Trophoblast cell (in vitro differentiated cells and primary cell): ENCODE measurements at regions not wholly inside any gene's neighbourhood (a gene's known extent, or its start where the extent isn't known, plus 50 kb on each side); places are given as distances from the start of the nearest gene placed in this dataset.

Source experiments
- DNase-seq, 2 donors: peaks; one replicate each; pipeline ENCODE4 v3.0.0-alpha.2; 2016
- H2AFZ ChIP-seq: 2 replicates; pipeline ENCODE4 v1.6.1; 2013; ENCODE audit warnings: low read length, moderate library complexity, mild to moderate bottlenecking; ENCODE audit not compliant: insufficient read depth, poor library complexity
- H2AK5ac ChIP-seq: 2 replicates; pipeline ENCODE4 v1.6.1; 2013; ENCODE audit warnings: mild to moderate bottlenecking, low read length
- H2BK120ac ChIP-seq: 2 replicates; pipeline ENCODE4 v1.6.1; 2013; ENCODE audit warnings: low read length, mild to moderate bottlenecking, moderate library complexity; ENCODE audit not compliant: insufficient read depth, poor library complexity
- H2BK12ac ChIP-seq: 2 replicates; pipeline ENCODE4 v1.6.1; 2013; ENCODE audit warnings: mild to moderate bottlenecking, low read length, moderate library complexity
- H2BK5ac ChIP-seq: 2 replicates; pipeline ENCODE4 v1.6.1; 2013; ENCODE audit warnings: low read length, low read depth, moderate library complexity, mild to moderate bottlenecking; ENCODE audit not compliant: poor library complexity
- H3K14ac ChIP-seq: 2 replicates; pipeline ENCODE4 v1.6.1; 2013; ENCODE audit warnings: mild to moderate bottlenecking, low read length
- H3K18ac ChIP-seq: 2 replicates; pipeline ENCODE4 v1.6.1; 2013; ENCODE audit warnings: mild to moderate bottlenecking, low read length
- H3K23ac ChIP-seq: 2 replicates; pipeline ENCODE4 v1.6.1; 2013; ENCODE audit warnings: low read length
- H3K27ac ChIP-seq: 2 replicates; pipeline ENCODE4 v1.5.1; 2013; ENCODE audit warnings: low read depth, mild to moderate bottlenecking, inconsistent platforms, low read length, moderate library complexity
- H3K27me3 ChIP-seq: 2 replicates; pipeline ENCODE4 v1.6.1; 2013; ENCODE audit warnings: inconsistent platforms, mild to moderate bottlenecking, low read length, moderate library complexity; ENCODE audit not compliant: insufficient read depth
- H3K36me3 ChIP-seq, 2 experiments: 1 replicate in 1 of 2; 2 replicates in 1 of 2; pipeline ENCODE4 v1.6.1; 2013; ENCODE audit warnings: low read length in 2 of 2, mild to moderate bottlenecking in 2 of 2, moderate library complexity in 1 of 2; ENCODE audit not compliant: insufficient read depth in 2 of 2, control insufficient read depth in 1 of 2
- H3K4ac ChIP-seq: 2 replicates; pipeline ENCODE4 v1.6.1; 2013; ENCODE audit warnings: low read depth, mild to moderate bottlenecking, low read length, moderate library complexity
- H3K4me1 ChIP-seq, 2 experiments: 1 replicate in 1 of 2; 2 replicates in 1 of 2; pipeline ENCODE4 v1.6.1; 2013; ENCODE audit warnings: low read length in 2 of 2, mild to moderate bottlenecking in 2 of 2, moderate library complexity in 1 of 2; ENCODE audit not compliant: insufficient read depth in 2 of 2, control insufficient read depth in 1 of 2
- H3K4me2 ChIP-seq: 2 replicates; pipeline ENCODE4 v1.6.1; 2013; ENCODE audit warnings: inconsistent platforms, mild to moderate bottlenecking, low read length, moderate library complexity
- H3K4me3 ChIP-seq: 2 replicates; pipeline ENCODE4 v1.5.1; 2013; ENCODE audit warnings: mild to moderate bottlenecking, low read depth, low read length, inconsistent platforms
- H3K79me1 ChIP-seq: one replicate; pipeline ENCODE4 v1.6.1; 2013; ENCODE audit warnings: low read length
- H3K79me2 ChIP-seq: 2 replicates; pipeline ENCODE4 v1.6.1; 2013; ENCODE audit warnings: low read length, mild to moderate bottlenecking; ENCODE audit not compliant: control insufficient read depth, insufficient read depth, poor library complexity
- H3K9ac ChIP-seq: 2 replicates; pipeline ENCODE4 v1.6.1; 2013; ENCODE audit warnings: mild to moderate bottlenecking, low read length
- H3K9me3 ChIP-seq: 2 replicates; pipeline ENCODE4 v1.6.1; 2013; ENCODE audit warnings: low read depth, mild to moderate bottlenecking, control low read depth, inconsistent platforms, low read length; ENCODE audit not compliant: insufficient read depth
- H4K12ac ChIP-seq: 2 replicates; pipeline ENCODE4 v1.6.1; 2013; ENCODE audit warnings: low read depth, mild to moderate bottlenecking, low read length, moderate library complexity
- H4K8ac ChIP-seq: 2 replicates; pipeline ENCODE4 v1.6.1; 2013; ENCODE audit warnings: low read depth, mild to moderate bottlenecking, low read length, moderate library complexity
- H4K91ac ChIP-seq: one replicate; pipeline ENCODE4 v1.6.1; 2013; ENCODE audit warnings: low read depth, mild to moderate bottlenecking, low read length, moderate library complexity
- WGBS: extraction: QIAGEN DNeasy Blood & Tissue Kit; methylation state at CpG from one replicate; pipeline ENCODE4 v1.1.7; 2013; ENCODE audit warnings: missing lambda C conversion rate; ENCODE audit not compliant: insufficient read length, insufficient coverage; ENCODE audit errors: extremely low coverage; 5-methylcytosine and 5-hydroxymethylcytosine counted together

DNA sequence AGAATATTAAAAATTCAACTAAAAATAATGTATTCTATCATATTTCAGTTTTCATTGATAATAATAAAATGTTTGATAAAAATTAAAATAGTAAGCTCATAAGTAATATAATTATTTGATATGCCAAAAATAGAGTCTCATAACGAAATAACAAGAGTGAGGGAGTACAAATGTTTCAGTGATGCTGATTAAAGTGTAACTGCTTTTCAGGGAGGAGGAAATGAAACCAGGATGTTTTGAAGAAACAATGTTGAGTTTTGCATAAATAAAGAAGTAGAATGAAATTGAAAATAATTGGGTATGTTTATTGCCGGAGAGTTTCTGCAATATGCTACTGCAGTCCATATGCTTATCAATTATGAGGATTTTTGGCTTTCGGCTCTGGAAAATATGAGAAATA lies 1159.8 kb upstream of the ADGRL2 start:
- Histone ChIP-seq H3K23ac (no peak overlapping the region), H4K12ac (no peak overlapping the region), H2BK120ac (no peak overlapping the region), H3K4me3 (no peak overlapping the region), H3K4me2 (no peak overlapping the region), H3K27me3 (no peaks in the 10 kb centered on the region), H3K9me3 (no peaks in the 10 kb centered on the region), H2BK12ac (no peak overlapping the region), H3K36me3 (no peaks in the 10 kb centered on the region), H3K4ac (no peak overlapping the region), H3K14ac (no peak overlapping the region), H3K4me1 (no peaks in the 10 kb centered on the region), H3K79me2 (no peaks in the 10 kb centered on the region), H3K18ac (no peak overlapping the region), H2AK5ac (no peak overlapping the region), H3K27ac (no peak overlapping the region), H4K8ac (no peak overlapping the region), H2BK5ac (no peak overlapping the region), H4K91ac (no peak overlapping the region), H3K79me1 (no peaks in the 10 kb centered on the region), H2AFZ (no peak overlapping the region), H3K9ac (no peak overlapping the region)
- WGBS: 100% methylated on average over 1 of the region's 3 CpGs
- no peak for DNase-seq

DNA sequence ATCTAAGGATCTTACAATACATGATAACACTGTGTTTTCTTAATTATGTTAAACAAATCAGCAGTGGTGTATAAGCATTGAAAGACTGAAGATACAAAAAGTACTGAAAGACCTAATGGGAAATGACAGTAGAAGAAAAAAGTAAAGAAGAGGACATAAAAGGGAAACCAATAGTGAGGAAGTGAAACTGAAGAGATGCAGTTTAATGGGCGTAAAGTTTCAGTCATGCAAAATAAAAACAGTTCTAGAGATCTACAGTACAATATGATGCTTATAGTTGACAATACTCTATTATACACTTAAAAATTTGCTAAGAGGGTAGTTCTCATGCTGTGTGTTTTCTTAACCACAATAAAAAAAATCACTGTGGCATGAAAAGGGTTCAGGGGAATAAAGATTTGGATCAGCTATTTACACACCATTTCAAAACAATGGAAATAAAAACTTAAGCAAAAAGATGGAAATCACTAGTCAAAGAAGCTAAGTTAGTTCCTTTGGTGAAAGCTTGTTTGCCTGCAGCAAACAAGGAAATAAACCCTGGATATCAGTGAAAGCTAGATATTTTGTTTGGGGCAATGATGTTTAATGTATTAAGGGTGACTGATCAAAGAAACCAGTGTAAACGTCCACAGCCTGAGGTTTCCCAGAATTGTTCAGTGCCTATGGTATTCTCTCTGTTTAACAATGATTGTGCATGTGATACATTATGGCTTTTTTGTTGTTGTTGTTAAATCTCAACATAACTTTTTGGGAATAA lies 1160.8 kb upstream of the ADGRL2 start:
- Histone ChIP-seq H3K9me3 (no peaks in the 10 kb centered on the region), H2AK5ac (no peak overlapping the region), H3K79me2 (no peaks in the 10 kb centered on the region), H2BK5ac (no peak overlapping the region), H3K27ac (no peak overlapping the region), H3K4ac (no peak overlapping the region), H4K91ac (no peak overlapping the region), H2BK120ac (no peak overlapping the region), H3K4me1 (no peaks in the 10 kb centered on the region), H3K18ac (no peak overlapping the region), H2AFZ (no peak overlapping the region), H3K14ac (no peak overlapping the region), H3K9ac (no peak overlapping the region), H3K27me3 (no peaks in the 10 kb centered on the region), H4K8ac (no peak overlapping the region), H3K4me3 (no peak overlapping the region), H2BK12ac (no peak overlapping the region), H3K4me2 (no peak overlapping the region), H3K23ac (no peak overlapping the region), H3K36me3 (no peaks in the 10 kb centered on the region), H4K12ac (no peak overlapping the region), H3K79me1 (no peaks in the 10 kb centered on the region)
- no CpG with 5 or more reads among the region's 2 CpGs for WGBS
- DNase-seq: no peak

DNA sequence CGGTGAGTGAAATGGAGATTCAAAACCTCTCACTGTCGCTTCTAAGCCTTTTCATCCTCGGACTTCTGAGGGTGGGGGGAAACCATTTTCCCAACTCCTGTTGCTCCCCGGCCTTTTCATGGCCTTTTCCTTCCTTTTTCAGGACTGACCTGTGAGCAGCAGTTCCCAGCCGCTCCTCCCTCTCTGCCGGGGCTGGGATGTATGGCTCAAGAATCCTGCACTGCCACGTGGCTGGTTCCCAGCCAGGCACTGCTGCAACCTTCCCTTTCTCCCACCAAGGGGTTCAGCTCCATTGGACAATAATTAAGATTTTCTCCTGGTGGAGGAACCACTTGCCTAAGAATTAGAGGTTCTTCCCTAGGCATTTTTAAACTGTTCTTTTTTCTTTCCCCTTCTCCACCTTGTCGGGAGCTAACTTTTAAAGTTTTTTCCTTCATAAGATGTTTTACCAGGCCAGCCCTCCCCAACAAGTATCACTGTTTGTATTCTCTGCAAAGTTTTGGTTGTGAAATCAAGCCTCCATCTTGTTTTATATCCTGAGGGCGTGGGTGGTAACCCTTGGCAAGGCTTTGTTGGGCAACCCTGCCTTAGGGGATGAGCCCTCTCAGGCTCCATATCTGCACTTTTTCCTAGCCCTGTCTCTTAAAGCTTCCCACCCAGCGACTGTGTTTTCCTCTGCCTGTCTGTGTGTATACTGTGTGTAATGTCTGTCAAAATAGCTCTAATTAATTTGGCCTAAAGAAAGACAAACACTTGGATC lies 1166.6 kb upstream of the ADGRL2 start:
- H4K8ac ChIP-seq: no peak overlapping the region
- no peak overlapping the region for H2AK5ac ChIP-seq
- H4K91ac ChIP-seq: no peak overlapping the region
- H4K12ac ChIP-seq: no peak overlapping the region
- H3K9me3 ChIP-seq: no peaks in the 10 kb centered on the region
- no peak overlapping the region for H3K4me2 ChIP-seq
- no peak overlapping the region for H2BK12ac ChIP-seq
- no peak overlapping the region for H3K14ac ChIP-seq
- H3K9ac ChIP-seq: no peak overlapping the region
- H3K27ac ChIP-seq: no peak overlapping the region
- no peak overlapping the region for H2BK5ac ChIP-seq
- H3K27me3 ChIP-seq: no peaks in the 10 kb centered on the region
- no CpG with 5 or more reads among the region's 10 CpGs for WGBS
- no peaks in the 10 kb centered on the region for H3K36me3 ChIP-seq
- no peak overlapping the region for H3K4me3 ChIP-seq
- no peaks in the 10 kb centered on the region for H3K79me2 ChIP-seq
- DNase-seq: peak; percentile 3 to 66
- H3K4ac ChIP-seq: no peak overlapping the region
- H2AFZ ChIP-seq: no peak overlapping the region
- no peak overlapping the region for H3K18ac ChIP-seq
- no peak overlapping the region for H3K23ac ChIP-seq
- no peaks in the 10 kb centered on the region for H3K79me1 ChIP-seq
- H3K4me1 ChIP-seq: peaks cover 0 to 3% of the 10 kb centered on the region in 2 experiments
- H2BK120ac ChIP-seq: no peak overlapping the region

DNA sequence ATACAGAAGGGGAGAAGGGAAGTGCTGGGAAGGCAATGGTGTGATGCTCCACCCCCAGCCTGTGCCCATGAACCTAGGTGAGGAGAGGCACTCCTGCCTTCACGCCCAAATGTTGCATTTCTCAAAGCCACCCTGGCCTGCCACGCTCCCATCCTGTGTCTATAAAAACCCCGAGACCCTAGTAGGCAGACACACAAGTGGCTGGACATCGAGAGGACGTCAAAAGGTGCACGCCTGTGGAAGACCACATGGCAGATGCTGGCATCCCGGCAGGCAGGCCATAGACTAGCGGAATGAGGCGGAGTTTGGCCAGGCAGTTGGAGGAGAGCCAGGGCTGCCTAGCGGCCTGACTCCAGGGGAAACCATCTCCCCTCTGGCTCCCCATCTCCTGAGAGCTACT lies 1168.5 kb upstream of the ADGRL2 start:
- no peaks in the 10 kb centered on the region for H3K79me2 ChIP-seq
- H4K91ac ChIP-seq: no peak overlapping the region
- H3K4ac ChIP-seq: no peak overlapping the region
- H3K18ac ChIP-seq: no peak overlapping the region
- no peaks in the 10 kb centered on the region for H3K9me3 ChIP-seq
- H2BK5ac ChIP-seq: no peak overlapping the region
- H2BK12ac ChIP-seq: no peak overlapping the region
- H3K27me3 ChIP-seq: no peaks in the 10 kb centered on the region
- no peak overlapping the region for H2AFZ ChIP-seq
- H4K8ac ChIP-seq: no peak overlapping the region
- no peak overlapping the region for H3K4me2 ChIP-seq
- no peak overlapping the region for H3K14ac ChIP-seq
- no peak overlapping the region for H3K9ac ChIP-seq
- H4K12ac ChIP-seq: no peak overlapping the region
- H2BK120ac ChIP-seq: no peak overlapping the region
- H3K4me3 ChIP-seq: no peak overlapping the region
- peaks cover 0 to 3% of the 10 kb centered on the region in 2 experiments for H3K4me1 ChIP-seq
- no peak overlapping the region for H2AK5ac ChIP-seq
- no peak overlapping the region for H3K23ac ChIP-seq
- H3K36me3 ChIP-seq: no peaks in the 10 kb centered on the region
- H3K27ac ChIP-seq: no peak overlapping the region
- no peaks in the 10 kb centered on the region for H3K79me1 ChIP-seq
- WGBS: no CpG with 5 or more reads among the region's 10 CpGs
- DNase-seq: no peak
